Dedifferentiated amniotic fluid mesenchymal stem cell (primary cell): ENCODE measurements at regions not wholly inside any gene's neighbourhood (a gene's known extent, or its start where the extent isn't known, plus 50 kb on each side); places are given as distances from the start of the nearest gene placed in this dataset.
"Not testable (repeated sequence)": the region's sequence is repeated elsewhere in the genome, so short reads cannot be mapped to it uniquely, and the experiment has no call there.

Experiments
- DNase-seq: peaks from one replicate; pipeline ENCODE4 v3.0.0-alpha.2; 2016; ENCODE audit errors: extremely low spot score

DNA sequence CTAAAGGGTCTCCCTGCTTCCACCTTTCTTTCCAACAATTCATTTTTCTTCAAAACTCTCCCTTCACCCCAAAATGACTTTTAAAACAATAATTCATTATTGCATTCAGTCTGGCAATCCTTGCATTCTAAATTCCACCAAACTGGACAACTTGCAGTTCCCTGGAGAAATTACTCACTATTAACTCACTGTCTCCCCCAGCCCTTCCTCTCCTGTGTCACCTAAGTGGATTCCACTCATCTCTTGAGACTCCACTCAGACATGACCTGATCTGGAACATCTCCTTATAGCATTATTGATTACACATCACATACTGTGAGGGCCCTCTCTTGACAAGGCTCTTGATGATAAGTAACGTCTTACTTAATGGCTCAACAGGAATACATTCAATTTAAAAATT, 257.1 kb downstream of the BRINP2 start:
- DNase-seq = no peak

DNA sequence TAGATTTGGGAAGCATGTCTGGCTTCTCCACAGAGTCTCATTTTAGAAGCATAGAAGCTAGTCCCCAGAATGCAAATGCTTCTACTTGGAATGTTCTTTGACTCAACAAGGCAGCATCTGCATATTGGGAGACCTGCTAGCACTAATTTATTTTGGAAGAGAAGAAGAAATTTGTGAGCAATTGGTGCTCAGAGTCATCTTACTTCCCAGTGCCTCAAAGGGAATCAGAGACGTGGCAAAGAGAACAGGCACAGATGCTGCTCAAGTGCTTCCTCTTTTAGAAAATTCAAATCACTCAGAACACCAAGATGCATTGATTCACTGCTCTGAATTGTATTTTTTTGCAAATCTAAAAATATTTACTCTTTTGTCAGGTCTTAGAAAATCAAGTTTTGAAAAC, 255.7 kb downstream of the BRINP2 start:
- no peak for DNase-seq

GRCh38 chr1:177425199-177425598, 254.4 kb downstream of the BRINP2 start:
- DNase-seq = no peak

DNA sequence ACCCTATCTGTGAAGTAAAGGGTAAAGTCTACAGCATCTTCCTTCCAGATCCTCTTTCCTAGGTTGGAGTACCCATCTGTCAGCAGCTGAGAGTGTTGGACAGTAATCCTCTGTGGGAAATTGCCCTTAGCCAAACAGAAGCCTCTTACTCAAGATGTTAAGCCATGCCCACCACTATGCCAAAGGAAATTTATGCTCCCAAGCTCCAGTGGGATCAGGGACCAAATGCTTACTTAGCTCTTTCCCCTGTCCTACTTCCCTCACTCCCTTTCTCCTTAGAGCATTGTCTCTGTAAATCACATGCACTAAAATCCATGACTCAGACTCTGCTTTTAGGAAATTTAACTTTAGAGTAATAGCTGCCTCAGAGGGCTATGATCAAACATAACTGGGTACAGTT, 254.0 kb downstream of the BRINP2 start:
- no peak for DNase-seq

- DNase-seq = no peak
These were observed 252.3 kb downstream of the BRINP2 start for GRCh38 chr1:177423090-177423489.

DNA sequence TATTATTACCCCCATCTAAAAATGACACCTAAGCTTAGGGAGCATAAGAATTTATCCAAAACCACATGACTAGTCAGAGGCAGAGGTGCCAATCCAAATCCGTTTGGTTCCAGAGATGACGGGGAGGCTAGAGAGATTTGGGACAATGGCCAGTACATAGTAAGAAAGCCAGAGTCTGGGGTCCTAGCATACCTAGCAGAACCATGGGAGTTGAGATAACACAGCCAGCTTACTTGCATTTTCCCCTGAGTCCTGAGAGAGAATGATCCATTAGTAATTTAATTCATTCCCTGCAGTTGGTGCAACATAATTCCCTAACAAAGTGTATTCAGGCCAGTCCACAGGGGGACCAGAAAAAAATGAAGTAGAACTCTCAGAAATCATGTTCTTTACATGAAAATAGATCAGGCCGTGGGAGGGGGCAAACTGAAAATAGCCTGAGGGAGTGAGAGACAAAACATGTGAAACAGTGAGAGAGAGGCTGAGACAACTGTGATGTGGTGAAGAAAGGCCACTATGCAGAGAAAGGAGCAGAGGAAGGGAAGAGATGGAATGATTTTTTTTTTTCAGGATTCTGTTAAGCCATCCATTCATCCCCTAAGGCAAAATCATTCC, 243.3 kb downstream of the BRINP2 start:
- DNase-seq = no peak

DNA sequence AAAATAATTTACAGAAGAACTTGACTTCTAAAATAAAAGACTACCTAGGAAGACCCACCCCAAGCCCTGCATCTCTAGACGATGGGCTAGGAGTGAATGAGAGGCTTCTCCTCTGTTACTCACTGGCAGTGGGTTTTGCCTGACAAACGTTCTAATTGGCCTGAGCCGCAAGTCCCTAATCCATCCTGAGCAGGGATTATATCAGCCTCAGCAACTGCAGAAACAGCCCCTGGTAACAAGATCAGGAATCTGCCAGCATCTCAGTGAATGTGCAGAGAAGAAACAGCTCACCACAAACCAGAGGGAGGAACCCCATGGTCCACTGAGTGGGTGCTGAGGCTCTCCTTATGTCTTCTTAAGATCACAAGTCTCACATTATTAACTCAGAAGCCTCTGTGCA, 240.6 kb downstream of the BRINP2 start:
- DNase-seq = no peak

DNA sequence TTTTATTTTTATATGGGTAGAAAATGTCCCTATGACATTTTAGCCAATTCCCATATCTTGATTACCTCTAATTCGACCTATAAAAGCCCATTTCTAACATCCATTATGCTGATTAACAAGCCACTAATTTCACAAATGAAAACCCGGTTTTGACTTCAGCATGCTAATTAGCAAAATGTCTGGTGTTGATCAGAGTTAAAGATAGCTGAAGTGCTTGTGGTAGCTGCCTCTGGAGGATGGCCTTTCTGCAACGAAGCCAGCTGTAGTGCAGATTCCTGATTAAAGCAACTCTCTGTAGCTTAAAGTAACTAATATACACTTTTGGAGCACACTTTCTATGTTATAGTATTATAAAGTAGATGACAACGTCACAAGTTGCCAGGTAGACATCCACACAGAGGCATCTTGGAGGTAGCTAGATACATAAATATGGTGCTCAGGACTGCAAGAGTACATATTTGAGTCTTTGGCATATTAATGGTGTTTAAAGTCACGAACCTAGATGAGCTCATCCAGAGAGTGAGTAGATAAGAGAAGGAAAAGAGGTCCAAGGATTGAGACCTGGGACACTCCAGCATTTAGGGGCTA, 239.5 kb downstream of the BRINP2 start:
- no peak for DNase-seq

DNA sequence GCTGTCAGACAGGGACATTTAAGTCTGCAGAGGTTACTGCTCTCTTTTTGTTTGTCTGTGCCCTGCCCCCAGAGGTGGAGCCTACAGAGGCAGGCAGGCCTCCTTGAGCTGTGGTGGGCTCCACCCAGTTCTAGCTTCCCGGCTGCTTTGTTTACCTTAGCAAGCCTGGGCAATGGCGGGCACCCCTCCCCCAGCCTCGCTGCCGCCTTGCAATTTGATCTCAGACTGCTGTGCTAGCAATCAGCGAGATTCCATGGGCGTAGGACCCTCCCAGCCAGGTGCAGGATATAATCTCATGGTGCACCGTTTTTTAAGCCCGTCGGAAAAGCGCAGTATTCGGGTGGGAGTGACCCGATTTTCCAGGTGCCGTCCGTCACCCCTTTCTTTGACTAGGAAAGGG, 235.6 kb downstream of the BRINP2 start:
- not testable (repeated sequence) for DNase-seq

DNA sequence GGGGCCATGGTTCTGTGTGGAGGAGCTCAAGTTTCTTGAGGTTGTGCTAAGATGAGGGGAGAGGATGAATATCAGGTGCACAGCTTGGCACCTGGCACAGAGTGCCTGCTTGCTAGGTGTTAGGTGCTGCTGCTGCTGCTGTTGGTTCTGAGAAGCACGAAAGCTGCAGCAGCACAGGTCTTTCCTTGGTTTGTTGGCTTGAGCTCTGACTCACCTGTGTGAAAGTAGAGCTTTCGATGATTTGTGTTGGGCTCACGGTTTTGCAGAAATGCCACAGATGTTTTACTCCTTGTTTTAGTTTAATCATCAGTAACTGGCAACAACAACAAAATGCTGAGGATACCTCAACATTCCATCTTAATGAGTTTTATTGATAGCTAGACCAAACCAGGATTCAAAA, 221.6 kb downstream of the BRINP2 start:
- DNase-seq = no peak

GRCh38 chr1:177385760-177386698, 215.3 kb downstream of the BRINP2 start:
- DNase-seq = no peak

- no peak for DNase-seq
These were observed 213.7 kb downstream of the BRINP2 start for GRCh38 chr1:177384461-177384860.

DNA sequence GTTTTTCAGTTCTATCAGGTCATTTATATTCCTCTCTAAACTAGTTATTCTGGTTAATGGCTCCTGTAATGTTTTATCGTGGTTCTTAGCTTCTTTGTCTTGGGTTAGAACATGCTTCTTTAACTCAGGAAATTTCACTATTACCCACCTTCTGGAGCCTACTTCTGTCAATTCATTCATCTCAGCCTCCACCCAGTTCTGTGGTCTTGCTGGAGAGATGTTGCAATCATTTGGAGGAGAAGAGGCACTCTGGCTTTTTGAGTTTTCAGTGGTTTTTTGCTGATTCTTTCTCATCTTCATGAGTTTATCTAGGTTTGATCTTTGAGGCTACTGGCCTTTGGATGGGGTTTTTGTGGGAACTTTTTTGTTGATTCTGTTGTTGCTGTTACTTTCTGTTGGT, 213.0 kb downstream of the BRINP2 start:
- DNase-seq = no peak

DNA sequence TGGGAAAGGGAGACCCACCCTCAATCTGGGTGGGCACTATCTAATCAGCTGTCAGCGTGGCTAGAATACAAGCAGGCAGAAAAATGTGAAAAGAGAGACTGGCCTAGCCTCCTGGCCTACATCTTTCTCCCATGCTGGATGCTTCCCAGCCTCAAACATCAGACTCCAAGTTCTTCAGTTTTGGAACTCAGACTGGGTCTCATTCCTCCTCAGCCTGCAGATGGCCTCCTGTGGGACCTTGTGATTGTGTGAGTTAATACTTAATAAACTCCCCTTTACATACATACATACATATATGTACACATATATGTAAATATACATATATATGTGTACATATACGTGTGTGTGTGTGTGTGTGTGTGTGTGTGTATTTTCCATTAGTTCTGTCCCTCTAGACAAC, 207.1 kb downstream of the BRINP2 start:
- no peak for DNase-seq

- no peak for DNase-seq
These were observed 197.5 kb downstream of the BRINP2 start for GRCh38 chr1:177368255-177368654.

GRCh38 chr1:177366091-177366490, 195.3 kb downstream of the BRINP2 start:
- no peak for DNase-seq

GRCh38 chr1:177360791-177361190, 190.0 kb downstream of the BRINP2 start:
- DNase-seq = no peak

GRCh38 chr1:177356674-177357435, 186.1 kb downstream of the BRINP2 start:
- DNase-seq = no peak

DNA sequence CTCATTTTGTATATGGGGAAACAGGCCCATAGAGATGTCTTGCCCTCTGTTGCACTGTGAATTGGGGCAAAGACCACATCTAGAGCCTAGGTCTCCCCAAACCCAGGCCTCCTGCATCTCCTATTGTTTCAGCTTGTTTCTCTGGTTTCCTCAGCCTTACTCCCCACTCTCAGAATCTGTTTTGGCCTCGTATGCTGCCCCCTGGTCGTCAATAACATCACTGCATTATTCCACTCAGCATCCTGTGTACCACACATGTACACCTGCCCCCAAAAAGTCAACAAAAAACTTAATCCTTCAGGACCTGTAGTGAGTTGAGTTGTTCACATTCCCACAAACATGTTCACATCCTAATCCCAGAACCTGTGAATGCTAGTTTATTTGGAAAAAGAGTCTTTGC, 184.8 kb downstream of the BRINP2 start:
- DNase-seq = peak; percentile 26

DNA sequence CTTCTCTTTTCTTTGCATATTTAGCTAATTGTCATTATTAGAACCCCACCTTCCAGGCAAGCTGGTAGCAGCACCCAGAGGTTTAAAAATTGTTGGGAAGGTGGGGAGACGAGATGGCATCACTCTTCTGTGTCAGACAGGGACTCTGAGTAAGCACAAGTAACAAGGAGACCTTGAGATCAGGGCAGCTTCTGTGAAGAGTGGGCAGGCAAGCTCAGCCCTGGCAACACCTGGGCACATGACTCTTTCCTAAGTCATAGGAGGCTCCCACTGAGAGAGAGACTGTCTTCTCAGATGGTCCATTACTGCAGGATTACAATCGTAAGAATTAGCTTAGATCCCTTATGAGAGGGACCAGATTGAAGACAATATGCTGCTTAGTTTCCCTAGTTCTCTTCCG, 183.5 kb downstream of the BRINP2 start:
- no peak for DNase-seq

- DNase-seq = no peak
These were observed 180.8 kb downstream of the BRINP2 start for GRCh38 chr1:177351361-177352108.
